Mucosa of stomach (tissue), 1 donor: ENCODE measurements at regions not wholly inside any gene's neighbourhood (a gene's known extent, or its start where the extent isn't known, plus 50 kb on each side); places are given as distances from the start of the nearest gene placed in this dataset.
A peak's percentile ranks its signal among the peaks of the same experiment; 100 is the strongest.

ENCODE experiments used
- H3K27me3 ChIP-seq: one replicate; pipeline ENCODE4 v1.7.0; 2013; ENCODE audit warnings: mild to moderate bottlenecking, low read length; ENCODE audit not compliant: control insufficient read depth, insufficient read depth
- H3K36me3 ChIP-seq: one replicate; pipeline ENCODE4 v1.7.0; 2013; ENCODE audit warnings: low read length; ENCODE audit not compliant: control insufficient read depth, insufficient read depth
- H3K4me1 ChIP-seq: one replicate; pipeline ENCODE4 v1.7.0; 2013; ENCODE audit warnings: mild to moderate bottlenecking, low read length; ENCODE audit not compliant: control insufficient read depth, insufficient read depth
- H3K4me3 ChIP-seq: one replicate; pipeline ENCODE4 v1.7.0; 2013; ENCODE audit warnings: low read length
- H3K9ac ChIP-seq: one replicate; pipeline ENCODE4 v1.7.0; 2013; ENCODE audit warnings: mild to moderate bottlenecking, low read length, moderate library complexity
- H3K9me3 ChIP-seq: one replicate; pipeline ENCODE4 v1.7.0; 2013; ENCODE audit warnings: mild to moderate bottlenecking, low read length, moderate library complexity; ENCODE audit not compliant: control insufficient read depth
- donor health status: Pancreatic carcinoma.

- H3K4me1 ChIP-seq = peaks cover 35% of the 10 kb centered on the region
- no peak overlapping the region for H3K9ac ChIP-seq
- H3K9me3 ChIP-seq = no peaks in the 10 kb centered on the region
- no peak overlapping the region for H3K4me3 ChIP-seq
- H3K36me3 ChIP-seq = no peaks in the 10 kb centered on the region
- H3K27me3 ChIP-seq = no peaks in the 10 kb centered on the region
These were observed 250.8 kb upstream of the CTAGE1 start for GRCh38 chr18:22668496-22668895.

DNA sequence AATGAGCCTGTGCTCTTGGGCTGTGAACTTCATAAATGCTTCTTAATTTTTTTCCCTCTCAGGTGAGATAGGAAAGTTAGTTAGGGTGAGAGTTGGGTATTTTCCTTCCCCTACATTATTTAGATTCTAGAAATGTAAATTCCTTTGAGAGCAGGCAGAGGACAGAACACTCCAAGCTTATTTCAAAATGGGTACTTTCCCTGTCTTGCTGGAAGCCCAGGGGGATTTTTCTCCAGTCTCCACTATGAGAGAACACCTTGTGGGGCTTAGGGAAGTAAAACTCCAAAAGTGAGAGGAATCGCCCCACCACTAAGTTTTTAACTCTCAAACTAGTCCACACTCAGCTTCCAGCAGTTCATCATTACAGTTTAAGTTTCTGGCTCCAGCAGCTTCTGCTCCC lies 253.2 kb upstream of the CTAGE1 start:
- H3K27me3 ChIP-seq = no peaks in the 10 kb centered on the region
- peaks cover 44% of the 10 kb centered on the region for H3K4me1 ChIP-seq
- no peak overlapping the region for H3K9ac ChIP-seq
- H3K4me3 ChIP-seq = no peak overlapping the region
- no peaks in the 10 kb centered on the region for H3K36me3 ChIP-seq
- no peaks in the 10 kb centered on the region for H3K9me3 ChIP-seq

GRCh38 chr18:22673182-22673862 lies 255.6 kb upstream of the CTAGE1 start:
- H3K36me3 ChIP-seq = no peaks in the 10 kb centered on the region
- H3K9ac ChIP-seq = no peak overlapping the region
- H3K27me3 ChIP-seq = no peaks in the 10 kb centered on the region
- no peak overlapping the region for H3K4me3 ChIP-seq
- H3K9me3 ChIP-seq = no peaks in the 10 kb centered on the region
- H3K4me1 ChIP-seq = peaks cover 32% of the 10 kb centered on the region

DNA sequence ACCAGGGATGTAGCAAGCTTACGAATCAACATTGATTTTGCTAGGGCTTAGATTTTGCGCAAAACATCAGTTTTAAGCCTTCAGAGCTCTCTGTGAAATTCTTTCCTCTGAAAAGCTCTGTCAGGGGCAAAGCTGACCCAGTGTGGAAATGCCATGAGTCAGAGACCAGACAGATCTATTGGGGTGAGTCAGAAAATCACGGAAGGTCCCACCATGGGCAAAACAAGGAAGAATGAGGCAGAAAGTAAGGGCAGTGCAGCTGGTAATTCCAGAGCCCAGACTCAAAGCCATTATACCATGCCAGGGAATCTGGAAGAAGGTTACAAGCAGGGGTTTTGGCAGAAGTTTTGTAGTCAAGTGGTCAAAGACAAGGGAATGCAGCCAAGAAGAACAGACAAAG lies 256.6 kb upstream of the CTAGE1 start:
- Histone ChIP-seq H3K36me3 (no peaks in the 10 kb centered on the region), H3K4me1 (peaks cover 34% of the 10 kb centered on the region), H3K9me3 (no peaks in the 10 kb centered on the region), H3K4me3 (no peak overlapping the region), H3K27me3 (no peaks in the 10 kb centered on the region), H3K9ac (no peak overlapping the region)

GRCh38 chr18:22675006-22675405 lies 257.3 kb upstream of the CTAGE1 start:
- H3K9ac ChIP-seq = no peak overlapping the region
- no peaks in the 10 kb centered on the region for H3K27me3 ChIP-seq
- no peaks in the 10 kb centered on the region for H3K36me3 ChIP-seq
- no peaks in the 10 kb centered on the region for H3K9me3 ChIP-seq
- H3K4me1 ChIP-seq = peaks cover 35% of the 10 kb centered on the region
- H3K4me3 ChIP-seq = no peak overlapping the region

DNA sequence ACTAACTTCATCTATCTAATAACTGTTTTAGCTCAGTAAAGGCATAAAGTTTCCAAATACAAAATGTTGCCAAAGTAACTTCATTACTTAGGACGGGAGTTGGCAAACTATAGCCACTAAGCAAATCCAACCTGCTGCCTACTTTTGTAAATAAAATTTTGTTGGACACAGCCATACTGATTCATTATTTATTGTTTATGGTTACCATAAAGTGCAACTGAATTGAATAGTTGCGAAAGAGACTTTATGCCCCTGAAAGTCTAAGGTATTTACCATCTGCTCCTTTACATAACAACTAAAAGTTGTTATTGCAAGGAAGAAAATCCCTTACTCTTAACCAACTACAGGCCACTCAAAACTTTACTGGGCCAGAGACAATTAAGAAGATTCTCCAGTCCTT lies 256.7 kb upstream of the RBBP8 start:
- H3K9me3 ChIP-seq = no peaks in the 10 kb centered on the region

GRCh38 chr18:22678486-22678885 lies 254.6 kb upstream of the RBBP8 start:
- Histone ChIP-seq H3K4me1 (peaks cover 51% of the 10 kb centered on the region), H3K36me3 (no peaks in the 10 kb centered on the region), H3K9ac (no peak overlapping the region), H3K9me3 (no peaks in the 10 kb centered on the region), H3K4me3 (no peak overlapping the region), H3K27me3 (no peaks in the 10 kb centered on the region)

More for the DNA sequence above, 256.7 kb upstream of the RBBP8 start:
- Histone ChIP-seq H3K4me3 (no peak overlapping the region), H3K27me3 (no peaks in the 10 kb centered on the region), H3K4me1 (peaks cover 31% of the 10 kb centered on the region), H3K36me3 (no peaks in the 10 kb centered on the region), H3K9ac (no peak overlapping the region)

DNA sequence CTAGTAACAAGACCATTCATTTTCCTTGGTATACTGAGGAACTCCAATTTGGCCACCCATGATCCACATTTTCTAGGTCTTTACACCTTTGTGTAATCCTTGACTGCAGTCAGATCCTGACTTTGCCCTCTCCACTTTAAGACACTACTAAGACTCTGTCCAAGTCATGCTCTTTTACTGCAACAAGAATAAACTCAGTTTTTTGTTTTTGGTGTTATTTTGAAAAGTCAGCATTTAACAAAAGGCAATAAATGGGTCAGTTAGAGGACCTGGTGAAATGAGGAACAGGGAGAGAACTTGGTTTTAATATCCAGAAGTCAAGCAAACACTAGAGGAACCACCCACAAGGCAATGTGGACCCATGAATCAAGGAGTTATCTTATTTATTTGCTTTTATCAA lies 252.2 kb upstream of the RBBP8 start:
- H3K27me3 ChIP-seq = no peaks in the 10 kb centered on the region
- no peaks in the 10 kb centered on the region for H3K9me3 ChIP-seq
- H3K4me3 ChIP-seq = no peak overlapping the region
- H3K4me1 ChIP-seq = peaks cover 56% of the 10 kb centered on the region
- H3K36me3 ChIP-seq = no peaks in the 10 kb centered on the region
- H3K9ac ChIP-seq = no peak overlapping the region

DNA sequence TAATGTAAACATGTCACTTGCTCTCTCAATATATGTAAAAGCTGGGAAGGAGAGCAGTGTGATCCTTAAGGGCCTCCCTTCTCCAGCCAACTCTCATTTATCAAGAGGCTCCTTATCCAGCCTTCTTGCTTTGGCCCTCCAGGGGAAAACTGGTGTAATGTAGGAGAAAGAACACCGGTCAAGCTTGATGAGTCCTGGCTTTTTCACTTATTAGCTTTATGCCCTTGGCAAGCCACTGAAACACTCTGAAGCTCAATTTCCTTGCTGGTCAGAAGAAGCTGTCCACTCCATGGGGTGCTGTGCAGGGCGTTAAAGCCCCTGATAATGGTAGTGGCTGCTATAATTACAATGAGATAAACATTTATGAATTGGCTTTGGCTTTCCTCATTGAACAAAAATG lies 251.2 kb upstream of the RBBP8 start:
- peaks cover 56% of the 10 kb centered on the region for H3K4me1 ChIP-seq
- no peaks in the 10 kb centered on the region for H3K27me3 ChIP-seq
- H3K9me3 ChIP-seq = no peaks in the 10 kb centered on the region
- no peak overlapping the region for H3K9ac ChIP-seq
- H3K4me3 ChIP-seq = no peak overlapping the region
- no peaks in the 10 kb centered on the region for H3K36me3 ChIP-seq

DNA sequence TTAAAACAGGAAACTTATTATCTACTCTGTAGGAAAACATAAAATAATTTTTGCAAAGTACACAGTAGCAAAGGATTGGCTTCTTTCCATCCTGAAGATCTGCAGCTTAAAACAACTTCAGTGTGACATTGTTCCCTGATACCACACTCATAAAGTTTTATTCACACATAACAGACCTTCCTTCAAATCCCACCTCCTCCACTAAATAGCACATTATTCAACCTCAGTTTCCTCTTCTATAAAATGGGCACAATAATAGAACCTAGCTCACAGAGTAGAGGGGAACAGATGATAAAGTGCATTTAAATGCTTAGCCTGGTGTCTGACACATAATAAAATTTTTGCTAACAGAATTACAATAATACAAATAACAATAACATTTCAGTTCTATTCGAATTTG lies 250.4 kb upstream of the RBBP8 start:
- Histone ChIP-seq H3K4me1 (peaks cover 56% of the 10 kb centered on the region), H3K9ac (peak overlapping the region; percentile 42)

DNA sequence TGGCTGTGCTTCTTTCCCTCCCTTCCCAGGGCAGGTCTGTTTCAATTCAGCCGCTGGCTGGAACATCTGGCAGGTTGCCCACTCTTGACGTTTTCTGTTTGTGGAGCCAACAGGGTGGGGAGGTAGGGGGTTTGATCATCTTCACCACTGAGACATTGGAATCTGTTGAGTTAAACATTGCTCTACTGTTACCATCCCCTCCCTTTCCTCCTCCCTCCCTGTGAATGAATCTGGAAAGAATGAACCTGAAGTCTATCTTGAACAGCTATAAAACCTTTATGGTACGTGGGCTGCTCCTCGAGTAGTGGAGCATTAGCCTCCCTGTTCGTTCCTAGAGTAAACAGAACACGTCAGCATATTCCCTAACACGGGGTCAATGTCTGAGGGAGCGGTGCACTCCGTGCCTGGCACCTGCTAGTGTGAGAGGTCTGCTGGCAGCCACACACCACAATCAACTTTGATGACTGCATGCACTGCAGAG lies 249.9 kb upstream of the RBBP8 start:
- Histone ChIP-seq H3K4me3 (peak overlapping the region; percentile 15), H3K9me3 (no peaks in the 10 kb centered on the region), H3K27me3 (no peaks in the 10 kb centered on the region), H3K9ac (peak overlapping the region; percentile 42), H3K36me3 (no peaks in the 10 kb centered on the region), H3K4me1 (peaks cover 52% of the 10 kb centered on the region)

More for the DNA sequence above, 250.4 kb upstream of the RBBP8 start:
- Histone ChIP-seq H3K27me3 (no peaks in the 10 kb centered on the region), H3K9me3 (no peaks in the 10 kb centered on the region), H3K36me3 (no peaks in the 10 kb centered on the region), H3K4me3 (no peak overlapping the region)

- H3K27me3 ChIP-seq = no peaks in the 10 kb centered on the region
- peaks cover 46% of the 10 kb centered on the region for H3K4me1 ChIP-seq
- no peaks in the 10 kb centered on the region for H3K36me3 ChIP-seq
- H3K9me3 ChIP-seq = no peaks in the 10 kb centered on the region
- H3K9ac ChIP-seq = no peak overlapping the region
- H3K4me3 ChIP-seq = no peak overlapping the region
These were observed 249.3 kb upstream of the RBBP8 start for GRCh38 chr18:22683786-22684185.

- Histone ChIP-seq H3K9me3 (no peaks in the 10 kb centered on the region), H3K27me3 (no peaks in the 10 kb centered on the region), H3K4me3 (no peak overlapping the region), H3K9ac (no peak overlapping the region), H3K36me3 (no peaks in the 10 kb centered on the region), H3K4me1 (peaks cover 42% of the 10 kb centered on the region)
These were observed 248.9 kb upstream of the RBBP8 start for GRCh38 chr18:22684268-22684667.
